ENCODE measurements at regions not wholly inside any gene's neighbourhood (a gene's known extent, or its start where the extent isn't known, plus 50 kb on each side); places are given as distances from the start of the nearest gene placed in this dataset.

DNA sequence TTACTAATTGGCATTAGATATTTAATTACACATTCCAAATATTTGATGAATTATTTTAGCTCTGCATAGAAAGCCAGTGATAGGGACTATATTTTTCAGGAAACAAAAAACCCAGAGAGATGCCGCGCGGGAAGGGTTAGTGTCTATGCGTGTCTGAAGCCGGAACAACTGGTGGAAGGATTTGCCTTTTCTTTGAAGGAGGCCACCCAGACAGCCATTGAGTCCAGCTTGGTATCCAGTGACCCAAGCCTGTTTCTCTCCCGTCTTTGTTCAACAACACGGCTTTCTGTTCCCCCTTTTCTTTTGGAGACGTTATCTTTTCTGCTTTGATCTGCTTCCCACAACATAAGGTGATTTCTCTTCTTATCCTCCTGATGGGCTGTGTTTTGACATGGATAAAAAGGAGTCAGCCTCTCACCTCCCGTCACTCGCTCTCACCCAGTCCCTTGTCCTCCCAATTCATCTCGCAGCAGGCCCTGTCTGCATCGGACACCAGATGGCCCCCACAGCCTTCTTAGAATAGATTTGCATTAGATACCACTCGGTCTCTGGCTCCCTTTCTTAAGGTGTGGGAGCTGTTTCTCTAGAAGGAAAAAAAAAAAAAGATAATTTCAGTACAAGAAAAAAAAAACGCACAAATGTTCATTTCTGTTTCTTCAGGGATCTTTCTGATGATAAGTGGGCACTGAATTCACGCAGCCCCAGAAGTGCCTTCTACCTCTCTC, 361.8 kb downstream of the ZNF536 start:
- Histone ChIP-seq H3K36me3 (ENCODE audit: control insufficient read depth, insufficient read depth, low read length) (no peaks in the 10 kb centered on the region), H3K27me3 (ENCODE audit: control insufficient read depth, insufficient read depth, low read length) (no peaks in the 10 kb centered on the region), H3K4me3 (ENCODE audit: low read depth, low read length) (no peak overlapping the region)
- DNase-seq (ENCODE audit: low read depth) = no peak
- TF ChIP-seq, protein P1, sequence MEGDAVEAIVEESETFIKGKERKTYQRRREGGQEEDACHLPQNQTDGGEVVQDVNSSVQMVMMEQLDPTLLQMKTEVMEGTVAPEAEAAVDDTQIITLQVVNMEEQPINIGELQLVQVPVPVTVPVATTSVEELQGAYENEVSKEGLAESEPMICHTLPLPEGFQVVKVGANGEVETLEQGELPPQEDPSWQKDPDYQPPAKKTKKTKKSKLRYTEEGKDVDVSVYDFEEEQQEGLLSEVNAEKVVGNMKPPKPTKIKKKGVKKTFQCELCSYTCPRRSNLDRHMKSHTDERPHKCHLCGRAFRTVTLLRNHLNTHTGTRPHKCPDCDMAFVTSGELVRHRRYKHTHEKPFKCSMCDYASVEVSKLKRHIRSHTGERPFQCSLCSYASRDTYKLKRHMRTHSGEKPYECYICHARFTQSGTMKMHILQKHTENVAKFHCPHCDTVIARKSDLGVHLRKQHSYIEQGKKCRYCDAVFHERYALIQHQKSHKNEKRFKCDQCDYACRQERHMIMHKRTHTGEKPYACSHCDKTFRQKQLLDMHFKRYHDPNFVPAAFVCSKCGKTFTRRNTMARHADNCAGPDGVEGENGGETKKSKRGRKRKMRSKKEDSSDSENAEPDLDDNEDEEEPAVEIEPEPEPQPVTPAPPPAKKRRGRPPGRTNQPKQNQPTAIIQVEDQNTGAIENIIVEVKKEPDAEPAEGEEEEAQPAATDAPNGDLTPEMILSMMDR (IDR thresholded peaks at IDR 0.05; ENCODE audit: insufficient read depth, low read length, poor library complexity, severe bottlenecking) = no peak

DNA sequence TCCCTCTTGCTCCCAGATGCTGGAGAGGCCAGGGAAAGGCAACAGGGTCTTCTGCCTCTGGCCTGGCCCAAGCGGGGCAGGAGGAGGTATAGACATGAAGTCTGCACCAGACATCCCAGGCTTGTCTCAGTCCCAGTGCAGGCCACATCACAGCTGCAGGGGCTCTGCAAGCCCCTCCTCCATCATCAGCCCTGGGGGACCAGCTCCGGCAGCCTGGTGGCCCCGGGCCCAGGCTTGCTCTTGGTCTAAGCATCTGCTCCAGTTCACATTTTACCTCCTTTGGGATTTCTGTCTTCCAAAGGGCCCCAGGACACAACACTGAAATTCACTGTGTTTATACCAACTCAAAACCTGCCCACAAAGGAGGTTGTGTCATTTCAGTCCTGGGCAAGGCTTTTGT, 359.4 kb downstream of the ZNF536 start:
- Histone ChIP-seq H3K27me3 (ENCODE audit: control insufficient read depth, insufficient read depth, low read length) (no peaks in the 10 kb centered on the region), H3K36me3 (ENCODE audit: control insufficient read depth, insufficient read depth, low read length) (no peaks in the 10 kb centered on the region), H3K4me3 (ENCODE audit: low read depth, low read length) (no peak overlapping the region)
- TF ChIP-seq, protein P1 (IDR thresholded peaks at IDR 0.05; ENCODE audit: insufficient read depth, low read length, poor library complexity, severe bottlenecking) = no peak
- DNase-seq (ENCODE audit: low read depth) = no peak

DNA sequence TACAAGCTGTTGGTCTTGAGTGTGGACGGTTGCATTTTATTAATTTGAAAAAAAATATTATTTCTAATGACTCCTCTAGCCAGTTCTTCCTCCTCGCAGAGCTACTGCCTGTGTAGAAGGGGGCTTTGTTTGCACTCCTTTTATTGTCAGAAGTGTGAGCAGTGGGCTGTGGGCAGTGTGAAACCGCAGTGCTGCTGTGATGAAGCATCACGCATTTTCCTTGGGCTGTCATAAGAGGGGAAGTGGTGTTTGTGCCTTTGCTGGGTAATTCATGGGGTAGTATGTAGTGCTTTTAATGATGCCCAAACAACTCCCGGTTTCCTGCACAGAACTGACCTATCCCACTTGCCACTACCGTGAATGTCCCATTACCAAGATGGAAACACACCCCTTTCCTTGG, 357.3 kb downstream of the ZNF536 start:
- H3K27me3 ChIP-seq (ENCODE audit: control insufficient read depth, insufficient read depth, low read length) = no peaks in the 10 kb centered on the region
- DNase-seq (ENCODE audit: low read depth) = no peak

DNA sequence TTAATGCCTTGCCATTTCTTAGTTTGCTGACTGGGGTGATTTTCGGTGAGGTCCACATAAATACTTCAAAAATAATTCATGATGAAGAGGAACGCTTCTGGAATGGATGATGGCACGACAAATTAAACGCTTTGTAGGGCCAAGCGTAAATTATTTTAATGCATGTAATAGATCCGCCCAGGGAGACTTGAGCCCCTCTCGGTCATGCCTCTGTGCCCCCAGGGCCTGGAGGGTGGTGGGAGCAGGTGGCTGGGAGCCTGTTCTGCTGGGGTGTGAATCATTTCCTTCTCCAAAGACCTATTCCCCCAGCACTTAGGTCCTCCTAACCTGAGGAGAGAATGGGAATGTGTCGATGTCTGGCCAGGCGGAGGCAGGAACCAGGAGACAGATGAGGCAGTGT, 350.6 kb downstream of the ZNF536 start:
- no peak for DNase-seq (ENCODE audit: low read depth)
- TF ChIP-seq, protein P1 (IDR thresholded peaks at IDR 0.05; ENCODE audit: insufficient read depth, low read length, poor library complexity, severe bottlenecking) = no peak
- Histone ChIP-seq H3K36me3 (ENCODE audit: control insufficient read depth, insufficient read depth, low read length) (no peaks in the 10 kb centered on the region), H3K27me3 (ENCODE audit: control insufficient read depth, insufficient read depth, low read length) (no peaks in the 10 kb centered on the region), H3K4me3 (ENCODE audit: low read depth, low read length) (no peak overlapping the region)

More for the DNA sequence above, 357.3 kb downstream of the ZNF536 start:
- H3K4me3 ChIP-seq (ENCODE audit: low read depth, low read length) = no peak overlapping the region
- no peaks in the 10 kb centered on the region for H3K36me3 ChIP-seq (ENCODE audit: control insufficient read depth, insufficient read depth, low read length)
- TF ChIP-seq, protein P1 (IDR thresholded peaks at IDR 0.05; ENCODE audit: insufficient read depth, low read length, poor library complexity, severe bottlenecking) = no peak

DNA sequence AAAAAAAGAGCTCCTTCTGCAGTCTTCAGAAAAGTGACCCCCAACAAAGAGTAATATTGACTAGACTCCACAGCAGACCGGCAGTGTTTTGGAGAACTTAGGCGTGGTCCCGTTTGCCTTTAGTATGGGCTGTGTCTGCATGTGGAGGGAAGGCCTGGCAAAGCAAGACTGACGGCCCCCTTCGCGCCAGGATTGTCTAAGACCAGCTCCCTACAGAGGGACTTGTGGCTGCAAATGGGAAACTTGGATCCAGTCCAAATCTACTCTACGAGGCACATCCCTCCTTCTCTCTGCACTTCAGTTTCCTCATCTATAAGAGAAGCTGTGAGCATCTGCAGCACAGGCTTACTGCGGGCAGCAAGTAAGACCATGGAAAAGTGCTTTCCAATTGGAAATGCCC, 350.0 kb downstream of the ZNF536 start:
- no peaks in the 10 kb centered on the region for H3K36me3 ChIP-seq (ENCODE audit: control insufficient read depth, insufficient read depth, low read length)
- H3K4me3 ChIP-seq (ENCODE audit: low read depth, low read length) = no peak overlapping the region
- TF ChIP-seq, protein P1 (IDR thresholded peaks at IDR 0.05; ENCODE audit: insufficient read depth, low read length, poor library complexity, severe bottlenecking) = no peak
- no peak for DNase-seq (ENCODE audit: low read depth)
- no peaks in the 10 kb centered on the region for H3K27me3 ChIP-seq (ENCODE audit: control insufficient read depth, insufficient read depth, low read length)

DNA sequence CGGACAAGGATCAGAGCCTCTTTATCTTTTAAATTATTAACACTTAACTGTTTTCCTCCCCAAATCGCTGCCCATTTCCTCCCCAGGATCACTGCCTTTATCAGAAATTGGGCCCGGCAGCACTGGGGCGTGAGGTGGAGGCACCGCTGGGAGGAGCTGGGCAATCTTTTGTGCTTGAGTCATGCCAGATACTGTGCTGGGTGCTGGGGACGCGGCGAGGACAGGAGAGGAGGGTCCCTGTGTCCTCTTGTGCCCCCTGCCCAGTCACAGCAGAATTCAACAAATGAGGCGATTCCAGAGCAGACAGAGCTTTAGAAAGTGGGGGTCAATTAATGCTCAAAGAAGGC, 347.8 kb downstream of the ZNF536 start:
- peak overlapping the region; percentile 34 for H3K4me3 ChIP-seq (ENCODE audit: low read depth, low read length)
- no peak for DNase-seq (ENCODE audit: low read depth)
- TF ChIP-seq, protein P1 (IDR thresholded peaks at IDR 0.05; ENCODE audit: insufficient read depth, low read length, poor library complexity, severe bottlenecking) = no peak
- H3K36me3 ChIP-seq (ENCODE audit: control insufficient read depth, insufficient read depth, low read length) = no peaks in the 10 kb centered on the region
- no peaks in the 10 kb centered on the region for H3K27me3 ChIP-seq (ENCODE audit: control insufficient read depth, insufficient read depth, low read length)

All from kidney epithelial cell (primary cell).